ENCODE measurements at regions not wholly inside any gene's neighbourhood (a gene's known extent, or its start where the extent isn't known, plus 50 kb on each side); places are given as distances from the start of the nearest gene placed in this dataset.

- intact Hi-C loops (cut with micrococcal nuclease) = no loop called here
- no peak for DNase-seq
- no peak for ATAC-seq
These were observed 351.0 kb upstream of the SLC24A2 start for GRCh38 chr9:20139763-20140290.

GRCh38 chr9:20138841-20139240, 350.0 kb upstream of the SLC24A2 start:
- ATAC-seq = no peak
- no peak for DNase-seq
- intact Hi-C loops (cut with micrococcal nuclease) = no loop called here

- ATAC-seq (no peak), DNase-seq (no peak)
- intact Hi-C loops (cut with micrococcal nuclease) = no loop called here
These were observed 349.3 kb upstream of the SLC24A2 start for GRCh38 chr9:20138116-20138515.

GRCh38 chr9:20137425-20137824, 348.6 kb upstream of the SLC24A2 start:
- intact Hi-C loops (cut with micrococcal nuclease) = no loop called here
- ATAC-seq = no peak
- no peak for DNase-seq

- intact Hi-C loops (cut with micrococcal nuclease) = no loop called here
- ATAC-seq (no peak), DNase-seq (no peak)
These were observed 346.4 kb upstream of the SLC24A2 start for GRCh38 chr9:20135119-20135697.

GRCh38 chr9:20125727-20126126, 336.9 kb upstream of the SLC24A2 start:
- DNase-seq = no peak
- intact Hi-C loops (cut with micrococcal nuclease) = no loop called here
- ATAC-seq = no peak

GRCh38 chr9:20119566-20119965, 330.7 kb upstream of the SLC24A2 start:
- DNase-seq (no peak), ATAC-seq (no peak)
- intact Hi-C loops (cut with micrococcal nuclease) = no loop called here

GRCh38 chr9:20117986-20118385, 329.1 kb upstream of the SLC24A2 start:
- intact Hi-C loops (cut with micrococcal nuclease) = no loop called here
- DNase-seq = no peak
- ATAC-seq = no peak

GRCh38 chr9:20117482-20117881, 328.6 kb upstream of the SLC24A2 start:
- no peak for ATAC-seq
- intact Hi-C loops (cut with micrococcal nuclease) = no loop called here
- no peak for DNase-seq

GRCh38 chr9:20114974-20115373, 326.1 kb upstream of the SLC24A2 start:
- intact Hi-C loops (cut with micrococcal nuclease) = no loop called here
- DNase-seq = no peak
- no peak for ATAC-seq

GRCh38 chr9:20112205-20112783, 323.5 kb upstream of the SLC24A2 start:
- DNase-seq (no peak), ATAC-seq (no peak)
- intact Hi-C loops (cut with micrococcal nuclease) = no loop called here

- intact Hi-C loops (cut with micrococcal nuclease) = no loop called here
- ATAC-seq (no peak), DNase-seq (no peak)
These were observed 322.5 kb upstream of the SLC24A2 start for GRCh38 chr9:20111173-20111843.

- ATAC-seq (no peak), DNase-seq (no peak)
- intact Hi-C loops (cut with micrococcal nuclease) = no loop called here
These were observed 306.7 kb upstream of the SLC24A2 start for GRCh38 chr9:20095430-20096092.

- no peak for ATAC-seq
- DNase-seq = no peak
- intact Hi-C loops (cut with micrococcal nuclease) = no loop called here
These were observed 303.7 kb upstream of the SLC24A2 start for GRCh38 chr9:20092561-20092960.

- ATAC-seq = no peak
These were observed 298.6 kb upstream of the SLC24A2 start for GRCh38 chr9:20087481-20087880.

GRCh38 chr9:20085842-20086241, 297.0 kb upstream of the SLC24A2 start:
- DNase-seq (no peak), ATAC-seq (no peak)
- intact Hi-C loops (cut with micrococcal nuclease) = no loop called here

More at GRCh38 chr9:20087481-20087880, 298.6 kb upstream of the SLC24A2 start:
- intact Hi-C loops (cut with micrococcal nuclease) = no loop called here
- no peak for DNase-seq

- DNase-seq = no peak
These were observed 295.3 kb upstream of the SLC24A2 start for GRCh38 chr9:20084125-20084524.

GRCh38 chr9:20083390-20083789, 294.6 kb upstream of the SLC24A2 start:
- no peak for ATAC-seq

More at GRCh38 chr9:20084125-20084524, 295.3 kb upstream of the SLC24A2 start:
- ATAC-seq = no peak
- intact Hi-C loops (cut with micrococcal nuclease) = no loop called here

GRCh38 chr9:20082831-20083230, 294.0 kb upstream of the SLC24A2 start:
- DNase-seq = no peak
- intact Hi-C loops (cut with micrococcal nuclease) = no loop called here
- ATAC-seq = no peak

More at GRCh38 chr9:20083390-20083789, 294.6 kb upstream of the SLC24A2 start:
- intact Hi-C loops (cut with micrococcal nuclease) = no loop called here
- DNase-seq = no peak

GRCh38 chr9:20082406-20082805, 293.6 kb upstream of the SLC24A2 start:
- no peak for DNase-seq
- ATAC-seq = no peak
- intact Hi-C loops (cut with micrococcal nuclease) = no loop called here

All from left ventricle myocardium superior (tissue), 1 donor.